ENCODE measurements at regions not wholly inside any gene's neighbourhood (a gene's known extent, or its start where the extent isn't known, plus 50 kb on each side); places are given as distances from the start of the nearest gene placed in this dataset.
"Not testable (repeated sequence)": the region's sequence is repeated elsewhere in the genome, so short reads cannot be mapped to it uniquely, and the experiment has no call there.

DNA sequence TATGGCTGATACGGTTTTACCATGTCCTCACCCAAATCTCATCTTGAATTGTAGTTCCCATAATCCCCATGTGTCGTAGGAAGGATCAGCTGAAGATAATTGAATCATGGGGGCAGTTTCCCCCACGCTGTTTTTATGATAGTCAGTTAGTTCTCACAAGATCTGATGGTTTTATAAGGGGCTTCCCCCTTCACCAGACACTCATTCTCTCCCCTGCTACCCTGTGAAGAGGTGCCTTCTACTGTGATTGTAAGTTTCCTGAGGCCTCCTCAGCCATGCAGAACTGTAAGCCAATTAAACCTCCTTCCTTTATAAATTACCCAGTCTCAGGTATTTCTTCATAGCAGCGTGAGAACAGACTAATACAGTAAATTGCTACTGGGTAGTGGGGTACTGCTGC lies 139.6 kb upstream of the VANGL1 start:
- TF ChIP-seq, protein P1, sequence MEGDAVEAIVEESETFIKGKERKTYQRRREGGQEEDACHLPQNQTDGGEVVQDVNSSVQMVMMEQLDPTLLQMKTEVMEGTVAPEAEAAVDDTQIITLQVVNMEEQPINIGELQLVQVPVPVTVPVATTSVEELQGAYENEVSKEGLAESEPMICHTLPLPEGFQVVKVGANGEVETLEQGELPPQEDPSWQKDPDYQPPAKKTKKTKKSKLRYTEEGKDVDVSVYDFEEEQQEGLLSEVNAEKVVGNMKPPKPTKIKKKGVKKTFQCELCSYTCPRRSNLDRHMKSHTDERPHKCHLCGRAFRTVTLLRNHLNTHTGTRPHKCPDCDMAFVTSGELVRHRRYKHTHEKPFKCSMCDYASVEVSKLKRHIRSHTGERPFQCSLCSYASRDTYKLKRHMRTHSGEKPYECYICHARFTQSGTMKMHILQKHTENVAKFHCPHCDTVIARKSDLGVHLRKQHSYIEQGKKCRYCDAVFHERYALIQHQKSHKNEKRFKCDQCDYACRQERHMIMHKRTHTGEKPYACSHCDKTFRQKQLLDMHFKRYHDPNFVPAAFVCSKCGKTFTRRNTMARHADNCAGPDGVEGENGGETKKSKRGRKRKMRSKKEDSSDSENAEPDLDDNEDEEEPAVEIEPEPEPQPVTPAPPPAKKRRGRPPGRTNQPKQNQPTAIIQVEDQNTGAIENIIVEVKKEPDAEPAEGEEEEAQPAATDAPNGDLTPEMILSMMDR (IDR thresholded peaks at IDR 0.05): not testable (repeated sequence)
- not testable (repeated sequence) for TF ChIP-seq POLR2AphosphoS5, POLR2A (IDR thresholded peaks at IDR 0.05)
